ENCODE measurements at regions not wholly inside any gene's neighbourhood (a gene's known extent, or its start where the extent isn't known, plus 50 kb on each side); places are given as distances from the start of the nearest gene placed in this dataset.

GRCh38 chr6:23278180-23278532 lies 708.8 kb downstream of the HDGFL1 start:
- in situ Hi-C loops (cut with HindIII; ENCODE audit: low sequenced_read_pairs) = no loop called here

GRCh38 chr6:23280437-23280836 lies 711.1 kb downstream of the HDGFL1 start:
- in situ Hi-C loops (cut with HindIII; ENCODE audit: low sequenced_read_pairs) = no loop called here

GRCh38 chr6:23282252-23283021 lies 713.1 kb downstream of the HDGFL1 start:
- in situ Hi-C loops (cut with HindIII; ENCODE audit: low sequenced_read_pairs) = no loop called here

DNA sequence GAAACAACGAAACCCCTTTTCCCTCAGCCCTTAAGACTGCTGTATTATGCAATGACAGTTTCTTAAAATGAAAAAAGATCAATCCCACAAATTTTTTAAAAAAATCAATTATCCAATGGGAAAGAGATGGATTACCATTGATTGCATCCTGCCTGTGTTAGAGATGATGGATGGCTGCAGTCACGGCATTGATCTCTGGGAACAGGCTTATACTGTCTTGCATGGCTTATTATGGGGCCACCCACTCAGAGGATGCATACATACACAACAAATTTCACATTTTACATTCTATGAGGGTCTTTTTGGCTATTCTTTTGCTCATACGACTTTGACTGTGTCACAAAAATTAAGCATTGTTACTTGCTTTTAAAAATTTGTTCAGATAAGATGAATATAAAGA lies 724.3 kb downstream of the HDGFL1 start:
- in situ Hi-C loops (cut with HindIII; ENCODE audit: low sequenced_read_pairs) = no loop called here

- in situ Hi-C loops (cut with HindIII; ENCODE audit: low sequenced_read_pairs) = no loop called here
Measured at GRCh38 chr6:23301556-23301955, 732.2 kb downstream of the HDGFL1 start.

DNA sequence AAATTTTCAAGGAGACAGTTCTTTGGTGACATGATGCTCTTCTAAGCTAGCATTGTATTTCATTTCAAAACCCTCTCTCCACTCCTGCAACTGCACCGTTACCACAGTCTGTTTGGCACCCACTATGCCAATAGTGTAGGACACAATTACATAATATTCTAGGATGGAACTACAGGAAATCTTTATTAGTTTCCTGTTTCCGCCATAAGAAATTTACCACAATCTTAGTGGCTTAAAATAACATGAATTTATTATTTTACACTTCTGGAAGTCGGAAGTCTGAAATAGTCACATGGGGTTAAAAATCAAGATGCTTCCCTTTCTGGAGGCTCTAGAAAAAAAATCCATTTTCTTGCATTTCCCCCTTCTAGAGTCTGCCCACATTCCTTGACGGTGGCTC lies 733.1 kb downstream of the HDGFL1 start:
- in situ Hi-C loops (cut with HindIII; ENCODE audit: low sequenced_read_pairs) = no loop called here

- in situ Hi-C loops (cut with HindIII; ENCODE audit: low sequenced_read_pairs) = no loop called here
Measured at GRCh38 chr6:23305325-23305943, 736.1 kb downstream of the HDGFL1 start.

DNA sequence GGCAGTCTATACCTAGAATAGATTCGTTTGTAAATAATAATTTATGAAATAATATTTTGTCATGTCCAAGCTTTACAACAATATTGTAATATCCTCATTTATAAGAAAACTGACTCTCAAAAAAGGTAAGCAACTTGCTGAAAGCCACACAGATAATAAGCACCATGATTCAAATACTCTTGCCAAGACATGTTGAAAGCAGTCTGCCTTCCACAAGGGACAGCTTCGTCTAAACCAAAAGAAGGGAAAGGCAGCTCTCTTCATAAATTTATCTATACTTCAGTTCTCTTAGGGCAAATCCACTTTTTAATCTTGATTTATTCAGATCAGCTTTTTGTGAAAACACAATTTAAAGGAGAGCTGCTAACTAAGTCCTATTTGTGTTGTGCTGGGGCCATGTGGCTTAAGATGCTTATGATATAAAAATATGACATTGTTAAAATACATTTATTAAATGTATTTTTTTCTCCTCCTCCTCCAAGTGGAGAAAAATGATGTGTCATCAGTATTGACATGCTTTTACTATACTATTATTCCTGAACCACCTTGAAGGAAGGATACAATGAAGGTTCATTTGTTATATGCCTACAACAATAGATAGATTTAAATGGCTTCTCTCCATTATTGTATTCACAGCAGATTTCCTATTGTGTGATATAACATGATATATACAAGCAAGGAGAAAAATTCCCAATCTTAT lies 737.0 kb downstream of the HDGFL1 start:
- in situ Hi-C loops (cut with HindIII; ENCODE audit: low sequenced_read_pairs) = no loop called here

GRCh38 chr6:23307516-23307915 lies 738.1 kb downstream of the HDGFL1 start:
- in situ Hi-C loops (cut with HindIII; ENCODE audit: low sequenced_read_pairs) = no loop called here

GRCh38 chr6:23308166-23308565 lies 738.8 kb downstream of the HDGFL1 start:
- in situ Hi-C loops (cut with HindIII; ENCODE audit: low sequenced_read_pairs) = no loop called here

- in situ Hi-C loops (cut with HindIII; ENCODE audit: low sequenced_read_pairs) = no loop called here
Measured at GRCh38 chr6:23311211-23311610, 741.8 kb downstream of the HDGFL1 start.

- in situ Hi-C loops (cut with HindIII; ENCODE audit: low sequenced_read_pairs) = no loop called here
Measured at GRCh38 chr6:23316131-23316530, 746.8 kb downstream of the HDGFL1 start.

DNA sequence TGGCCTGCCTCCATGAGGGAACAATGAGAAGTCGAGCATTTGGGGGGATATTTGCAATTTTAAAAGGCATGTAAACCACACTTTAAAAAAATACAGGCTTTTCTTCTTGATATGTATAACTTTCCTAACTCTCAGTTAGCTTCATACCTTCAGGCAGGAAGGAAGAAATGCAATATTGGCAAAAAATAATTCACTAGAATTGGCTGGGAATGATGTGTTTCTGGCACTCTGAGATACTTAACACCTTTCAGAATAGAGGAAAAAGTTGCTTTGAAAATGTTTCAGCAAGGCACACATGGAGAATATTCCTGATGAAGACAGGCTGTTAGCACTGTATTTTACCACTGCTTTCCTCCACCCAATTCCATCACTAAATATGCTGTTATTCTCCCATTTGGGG lies 747.6 kb downstream of the HDGFL1 start:
- in situ Hi-C loops (cut with HindIII; ENCODE audit: low sequenced_read_pairs) = no loop called here

- in situ Hi-C loops (cut with HindIII; ENCODE audit: low sequenced_read_pairs) = no loop called here
Measured at GRCh38 chr6:23319582-23319981, 750.2 kb downstream of the HDGFL1 start.

DNA sequence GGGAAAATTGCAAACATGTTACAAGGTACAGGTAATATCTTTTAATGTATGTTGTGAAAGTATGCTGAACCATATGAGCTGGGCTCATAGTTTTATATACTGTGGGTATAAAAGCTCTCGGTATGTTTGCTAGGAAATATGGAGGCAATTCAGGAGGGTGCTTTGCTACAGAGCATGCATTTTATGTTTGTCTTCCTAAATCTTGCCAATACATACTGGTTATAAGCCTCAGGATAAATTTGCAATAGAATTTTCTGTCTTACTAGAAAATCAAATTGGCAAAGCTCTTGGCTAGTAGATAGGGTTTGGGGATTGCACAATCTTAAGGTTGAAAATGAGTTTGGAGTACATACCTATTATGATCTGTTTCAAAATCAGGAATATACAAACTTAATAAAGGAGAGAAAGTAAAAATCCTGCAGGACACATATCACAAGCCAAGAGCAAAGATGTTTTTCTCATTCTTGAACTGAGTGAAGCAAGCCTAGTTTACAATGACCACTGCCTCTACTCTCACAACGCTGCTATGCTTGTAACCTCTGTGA lies 751.2 kb downstream of the HDGFL1 start:
- in situ Hi-C loops (cut with HindIII; ENCODE audit: low sequenced_read_pairs) = no loop called here

DNA sequence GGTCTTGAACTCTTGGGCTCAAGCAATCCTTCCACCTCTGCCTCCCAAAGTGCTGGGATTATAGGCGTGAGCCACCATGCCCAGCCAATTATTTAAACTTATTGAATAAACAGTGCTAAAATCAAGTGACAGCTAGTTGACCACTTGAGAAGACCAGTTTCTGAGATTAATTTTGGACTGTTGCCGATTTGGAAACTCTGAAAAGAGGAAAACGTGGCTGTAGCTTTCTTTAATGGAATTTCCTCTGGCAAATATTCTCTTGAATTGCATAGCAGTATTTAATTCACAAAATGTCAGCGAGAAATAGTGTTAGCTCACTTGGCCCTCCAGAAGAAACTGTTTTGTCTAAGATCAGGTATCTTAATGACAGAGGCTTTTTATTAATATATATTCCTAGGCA lies 754.5 kb downstream of the HDGFL1 start:
- in situ Hi-C loops (cut with HindIII; ENCODE audit: low sequenced_read_pairs) = no loop called here

DNA sequence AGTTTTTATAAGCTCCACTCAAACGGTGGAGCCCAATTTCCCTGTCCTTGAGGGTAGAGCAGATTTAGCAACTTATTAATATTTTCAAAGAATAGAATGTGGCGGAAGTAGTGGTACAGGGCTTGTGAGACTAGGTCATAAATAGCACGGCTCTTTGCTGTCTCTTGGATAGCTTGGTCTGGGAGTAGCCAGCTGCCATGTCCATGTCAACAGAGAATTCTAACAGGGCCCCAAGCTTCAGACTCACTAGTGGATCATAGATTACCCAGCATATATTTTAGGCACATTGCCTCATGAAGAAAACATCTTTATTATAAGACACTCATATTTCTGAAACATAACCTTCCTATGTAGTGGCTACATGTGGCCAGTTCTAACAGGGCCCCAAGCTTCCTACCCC lies 755.7 kb downstream of the HDGFL1 start:
- in situ Hi-C loops (cut with HindIII; ENCODE audit: low sequenced_read_pairs) = no loop called here

- in situ Hi-C loops (cut with HindIII; ENCODE audit: low sequenced_read_pairs) = no loop called here
Measured at GRCh38 chr6:23327621-23328020, 758.3 kb downstream of the HDGFL1 start.

DNA sequence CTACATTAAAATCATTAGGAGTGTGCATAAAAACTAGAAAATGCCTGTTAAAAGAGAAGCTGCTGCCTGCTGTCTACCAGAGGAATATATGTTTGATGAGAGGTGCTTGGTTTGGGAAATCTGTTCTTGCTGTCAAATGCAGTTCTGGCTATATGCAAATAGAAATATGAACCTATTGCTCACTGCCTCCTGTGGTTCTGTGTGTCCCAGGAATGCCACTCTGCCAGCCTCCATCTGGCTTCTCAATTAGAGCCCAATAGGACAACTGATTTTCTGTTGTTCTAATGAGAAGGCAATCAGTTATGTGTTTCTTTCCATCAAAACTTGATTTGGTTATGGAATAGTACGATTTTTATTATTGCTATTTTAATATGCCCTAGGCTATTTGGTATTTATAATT lies 759.7 kb downstream of the HDGFL1 start:
- in situ Hi-C loops (cut with HindIII; ENCODE audit: low sequenced_read_pairs) = no loop called here

DNA sequence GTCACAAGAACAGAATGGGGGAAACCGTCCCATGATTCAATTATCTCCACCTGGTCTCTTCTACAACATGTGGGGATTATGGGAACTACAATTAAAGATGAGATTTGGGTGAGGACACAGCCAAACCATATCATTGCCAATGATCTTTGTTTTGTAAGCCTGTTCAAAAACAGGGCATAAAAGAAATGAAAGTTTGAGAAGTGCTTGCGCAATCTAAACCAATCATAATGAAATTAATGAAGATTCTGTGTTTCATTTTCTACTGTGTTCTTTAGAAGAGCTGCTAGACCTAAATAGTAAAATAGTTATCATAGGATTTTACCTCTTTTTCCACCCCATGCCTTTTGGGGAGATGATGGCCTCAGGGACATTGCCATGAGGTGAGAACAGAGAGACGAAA lies 761.3 kb downstream of the HDGFL1 start:
- in situ Hi-C loops (cut with HindIII; ENCODE audit: low sequenced_read_pairs) = no loop called here

GRCh38 chr6:23334360-23334759 lies 765.0 kb downstream of the HDGFL1 start:
- in situ Hi-C loops (cut with HindIII; ENCODE audit: low sequenced_read_pairs) = no loop called here

GRCh38 chr6:23335894-23336293 lies 766.5 kb downstream of the HDGFL1 start:
- in situ Hi-C loops (cut with HindIII; ENCODE audit: low sequenced_read_pairs) = no loop called here

Data from DLD1 (cell line).